SJSA1 (cell line): ENCODE measurements at regions not wholly inside any gene's neighbourhood (a gene's known extent, or its start where the extent isn't known, plus 50 kb on each side); places are given as distances from the start of the nearest gene placed in this dataset.
"Not testable (repeated sequence)": the region's sequence is repeated elsewhere in the genome, so short reads cannot be mapped to it uniquely, and the experiment has no call there.

Experiments used
- DNase-seq, 2 experiments: peaks; one replicate each; pipeline ENCODE4 v3.0.0-alpha.2; 2015 to 2020; ENCODE audit warnings: low spot score in 2 of 2, low read depth in 1 of 2
- H3K27ac ChIP-seq: fragments of 250-450 bp; sonication (Bioruptor Pico); 2 replicates; pipeline ENCODE4 v1.5.1; 2020; ENCODE audit warnings: mild to moderate bottlenecking, moderate library complexity
- H3K27me3 ChIP-seq: fragments of 250-450 bp; sonication (Bioruptor Pico); replicated peaks from 2 replicates; pipeline ENCODE4 v1.5.1; 2020; ENCODE audit warnings: mild to moderate bottlenecking, moderate library complexity
- H3K36me3 ChIP-seq: fragments of 250-450 bp; sonication (Bioruptor Pico); 2 replicates; pipeline ENCODE4 v1.5.1; 2020; ENCODE audit warnings: mild to moderate bottlenecking
- H3K4me1 ChIP-seq: fragments of 250-450 bp; sonication (Bioruptor Pico); replicated peaks from 2 replicates; pipeline ENCODE4 v1.6.1; 2021; ENCODE audit warnings: mild to moderate bottlenecking
- H3K4me3 ChIP-seq: fragments of 250-450 bp; sonication (Bioruptor Pico); 2 replicates; pipeline ENCODE4 v1.5.1; 2020; ENCODE audit warnings: mild to moderate bottlenecking
- H3K9me3 ChIP-seq: fragments of 250-450 bp; sonication (Bioruptor Pico); replicated peaks from 2 replicates; pipeline ENCODE4 v1.5.1; 2020; ENCODE audit warnings: mild to moderate bottlenecking

- H3K4me3 ChIP-seq, H3K4me1 ChIP-seq, H3K27me3 ChIP-seq, H3K27ac ChIP-seq, H3K9me3 ChIP-seq, H3K36me3 ChIP-seq, DNase-seq: not testable (repeated sequence)
Measured at GRCh38 chr1:149713952-149714351, 68.5 kb upstream of the FCGR1A start.

DNA sequence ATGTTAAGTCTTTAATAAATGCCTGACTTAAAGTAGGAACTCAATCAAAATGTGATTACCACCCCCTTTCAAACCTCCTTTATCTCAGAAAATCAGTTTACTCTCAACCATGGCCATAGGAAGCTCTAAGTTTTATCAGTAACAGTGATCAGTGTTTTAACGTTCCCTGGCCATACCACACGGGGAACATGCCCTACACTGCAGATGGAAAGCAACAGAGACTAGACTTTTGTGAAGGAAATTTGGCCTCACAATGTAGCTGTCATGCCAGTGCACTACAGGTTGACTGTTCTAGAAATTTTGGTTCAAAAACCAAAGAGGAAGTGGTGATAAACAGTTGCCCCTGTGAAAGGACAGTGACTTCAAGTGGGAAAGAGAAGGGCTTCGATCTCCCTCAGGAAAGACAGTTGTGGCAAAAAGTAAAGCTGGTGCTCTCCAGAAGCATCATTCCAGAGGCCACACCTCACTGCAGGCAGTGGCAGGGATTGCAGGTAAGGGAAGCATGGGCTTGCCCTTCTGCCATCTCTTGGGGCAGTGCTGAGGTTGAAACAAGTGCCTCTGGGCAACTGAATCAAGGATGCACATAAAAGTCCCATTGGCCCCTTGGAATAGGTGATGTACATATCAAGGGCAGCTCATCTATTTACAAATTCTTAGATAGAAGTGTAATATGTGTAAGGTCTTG is 57.7 kb upstream of the FCGR1A start:
- H3K4me1 ChIP-seq, H3K36me3 ChIP-seq, H3K27ac ChIP-seq, DNase-seq, H3K9me3 ChIP-seq, H3K4me3 ChIP-seq, H3K27me3 ChIP-seq: not testable (repeated sequence)

DNA sequence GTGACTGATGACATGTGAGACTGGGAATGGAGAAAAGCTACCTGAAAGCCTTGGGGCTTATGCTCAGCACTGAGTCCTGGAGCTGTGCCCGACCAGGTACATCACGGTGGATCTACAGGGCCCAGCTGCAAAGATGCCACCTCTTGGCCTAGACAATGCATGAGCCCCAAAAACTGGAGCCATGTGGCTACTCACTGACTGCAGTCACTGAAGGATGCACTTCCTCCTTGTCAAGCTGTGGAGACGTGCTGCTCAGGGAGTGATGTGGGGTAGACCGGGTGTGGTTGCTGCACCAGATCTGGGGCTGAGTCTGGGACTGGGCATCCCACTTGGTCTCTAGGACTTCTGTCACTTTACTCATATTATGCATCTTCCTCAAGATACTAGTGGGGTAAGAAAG is 55.8 kb upstream of the FCGR1A start:
- H3K36me3 ChIP-seq, H3K27ac ChIP-seq, H3K4me1 ChIP-seq, DNase-seq, H3K9me3 ChIP-seq, H3K27me3 ChIP-seq, H3K4me3 ChIP-seq: not testable (repeated sequence)

- not testable (repeated sequence) for H3K4me3 ChIP-seq, H3K27ac ChIP-seq, H3K36me3 ChIP-seq, DNase-seq, H3K9me3 ChIP-seq, H3K27me3 ChIP-seq, H3K4me1 ChIP-seq
Measured at GRCh38 chr1:149728598-149728997, 53.9 kb upstream of the FCGR1A start.
